ENCODE measurements at regions not wholly inside any gene's neighbourhood (a gene's known extent, or its start where the extent isn't known, plus 50 kb on each side); places are given as distances from the start of the nearest gene placed in this dataset.

GRCh38 chr20:21933526-21933925 lies 228.1 kb downstream of the PAX1 start:
- TF ChIP-seq CTCF (IDR thresholded peaks at IDR 0.05), result no peak
- TF ChIP-seq POLR2A (IDR thresholded peaks at IDR 0.05), result no peak
- TF ChIP-seq POLR2AphosphoS5 (IDR thresholded peaks at IDR 0.05; ENCODE audit: insufficient read depth in 1 of 2, low read depth in 1 of 2), result no peak

Measured in vagina (tissue), 2 donors.